Stimulated activated naive CD8-positive, alpha-beta T cell treated with anti-CD3 and anti-CD28 coated beads, Interleukin-15, amount 100 ng/mL, for 72 hours (primary cell): ENCODE measurements at regions not wholly inside any gene's neighbourhood (a gene's known extent, or its start where the extent isn't known, plus 50 kb on each side); places are given as distances from the start of the nearest gene placed in this dataset.
"Not testable (repeated sequence)": the region's sequence is repeated elsewhere in the genome, so short reads cannot be mapped to it uniquely, and the experiment has no call there.

Experiments used
- ATAC-seq: fragments of 150-1000 bp; cut with Tn5 transposase; 2 replicates; pipeline ENCODE4 v1.10.0; 2021; ENCODE audit warnings: mild to moderate bottlenecking, moderate library complexity
- DNase-seq, 2 donors: peaks; one replicate each; pipeline ENCODE4 v3.0.0; 2021 to 2022
- H3K27ac Mint-ChIP-seq, 2 donors: one replicate each; pipeline ENCODE4 v1.8.0; 2022; ENCODE audit warnings: mild to moderate bottlenecking in 2 of 2, mixed read lengths in 2 of 2, moderate library complexity in 2 of 2
- H3K27me3 Mint-ChIP-seq: one replicate; pipeline ENCODE4 v1.8.0; 2022; ENCODE audit warnings: mixed read lengths
- H3K4me1 Mint-ChIP-seq: one replicate; pipeline ENCODE4 v1.8.0; 2022; ENCODE audit warnings: mild to moderate bottlenecking, mixed read lengths
- H3K4me3 Mint-ChIP-seq, 2 donors: one replicate each; pipeline ENCODE4 v1.8.0; 2022; ENCODE audit warnings: mild to moderate bottlenecking in 2 of 2, mixed read lengths in 2 of 2, moderate library complexity in 1 of 2
- H3K9me3 Mint-ChIP-seq, 2 donors: one replicate each; pipeline ENCODE4 v1.8.0; 2022; ENCODE audit warnings: mixed read lengths in 2 of 2

DNA sequence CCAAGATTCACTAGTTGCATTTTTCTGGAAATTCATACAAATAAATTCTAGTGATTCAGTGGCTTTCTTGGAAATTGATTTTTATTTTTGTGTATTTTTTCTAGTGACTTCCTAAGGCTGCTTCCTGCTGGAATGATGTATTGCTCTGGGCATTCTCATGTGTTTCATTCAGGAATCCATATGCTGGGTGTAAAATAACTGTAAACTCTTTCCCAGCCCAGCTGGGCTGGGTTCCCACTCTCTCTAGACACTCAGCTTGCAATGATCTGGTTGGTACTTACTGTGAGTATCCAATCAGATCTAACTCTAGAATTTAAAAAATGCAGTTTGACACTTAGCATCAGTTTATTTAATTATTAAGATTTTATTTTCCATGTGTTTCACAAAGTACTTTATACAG, 882.2 kb downstream of the STIM2 start:
- no peak for DNase-seq
- Mint-ChIP-seq H3K27ac (no peak overlapping the region), H3K4me3 (no peak overlapping the region), H3K27me3 (no peaks in the 10 kb centered on the region), H3K9me3 (peaks cover 8 to 20% of the 10 kb centered on the region in 2 donors), H3K4me1 (no peaks in the 10 kb centered on the region)
- ATAC-seq: no peak

DNA sequence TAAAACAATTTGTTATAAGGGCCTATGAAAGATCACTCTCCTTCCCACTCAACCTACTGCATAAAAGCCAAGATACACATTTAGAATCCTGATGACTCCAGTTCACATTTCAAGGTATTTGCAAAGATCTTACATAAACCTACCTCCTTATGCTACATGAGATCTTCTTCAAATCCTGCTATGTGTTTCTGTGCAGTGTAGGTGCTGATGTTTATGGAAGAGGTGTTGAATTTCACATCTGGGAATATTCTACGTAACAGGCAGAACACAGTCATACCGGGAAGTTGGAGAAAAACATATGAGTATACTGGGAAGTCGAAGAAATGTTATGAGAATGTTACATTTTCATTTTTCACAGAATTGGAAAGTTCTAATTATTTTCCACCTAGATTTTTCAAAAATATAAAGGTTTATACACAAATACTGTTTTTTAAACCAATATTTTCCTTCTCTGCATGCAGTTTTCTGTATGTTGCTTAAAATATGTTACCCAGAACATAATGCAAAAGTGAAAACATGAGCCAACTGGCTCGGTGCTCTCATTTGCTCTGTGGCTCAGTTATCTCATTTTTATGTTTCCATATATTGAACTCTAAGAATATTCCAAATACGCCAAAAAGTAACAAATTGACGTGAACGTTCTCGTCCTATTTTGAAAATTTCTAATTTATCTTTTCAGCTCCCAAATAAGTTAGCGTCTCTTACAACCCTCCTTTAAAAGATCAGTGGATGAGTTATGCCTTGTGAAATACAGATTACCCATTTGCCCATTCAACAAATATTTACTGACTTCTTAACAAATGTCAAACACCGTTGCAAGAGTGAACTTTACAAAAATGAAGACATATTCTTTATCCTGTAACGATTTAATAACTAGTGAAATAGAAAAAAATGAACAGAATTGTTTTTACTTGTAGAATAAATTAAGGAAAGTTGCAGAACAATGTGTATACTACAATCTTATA, 899.3 kb downstream of the STIM2 start:
- ATAC-seq: no peak
- peaks cover 0 to 11% of the 10 kb centered on the region in 2 donors for H3K9me3 Mint-ChIP-seq
- H3K27me3 Mint-ChIP-seq: no peaks in the 10 kb centered on the region
- H3K4me1 Mint-ChIP-seq: no peaks in the 10 kb centered on the region
- no peak overlapping the region for H3K4me3 Mint-ChIP-seq
- DNase-seq: no peak
- no peak overlapping the region for H3K27ac Mint-ChIP-seq

DNA sequence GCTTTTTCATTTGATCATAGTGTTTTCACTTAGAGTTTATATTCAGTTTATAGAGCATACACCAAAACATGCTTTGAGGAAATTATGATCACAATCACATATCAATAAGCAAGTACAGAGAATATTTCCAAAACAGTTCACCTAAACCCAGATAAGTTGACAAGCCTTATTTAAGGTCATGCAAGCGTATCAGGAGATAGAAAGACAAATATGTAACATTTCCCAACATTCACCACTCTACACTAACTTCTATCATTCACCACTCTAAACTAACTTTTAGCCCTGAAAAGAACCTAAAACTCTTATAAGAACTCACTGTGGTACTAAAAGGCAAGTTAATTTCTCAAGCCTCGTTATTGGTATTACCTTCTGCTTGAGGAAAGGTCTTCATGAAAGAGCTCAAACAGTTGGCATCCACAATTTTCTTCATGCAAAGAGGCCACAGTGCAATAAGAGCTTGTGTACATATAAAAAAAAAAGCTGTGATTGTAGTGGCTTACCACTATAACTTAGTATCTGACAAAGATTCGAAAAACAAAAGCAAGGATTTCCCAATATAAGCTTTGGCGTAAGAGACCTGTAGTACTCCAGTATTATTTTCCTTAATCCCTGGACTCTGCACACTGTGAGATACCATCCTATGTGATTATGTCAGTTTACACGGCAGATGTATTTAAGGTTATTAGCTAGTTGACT, 903.3 kb downstream of the STIM2 start:
- DNase-seq: no peak
- Mint-ChIP-seq H3K4me1 (no peaks in the 10 kb centered on the region), H3K9me3 (peaks cover 7 to 11% of the 10 kb centered on the region in 2 donors)

DNA sequence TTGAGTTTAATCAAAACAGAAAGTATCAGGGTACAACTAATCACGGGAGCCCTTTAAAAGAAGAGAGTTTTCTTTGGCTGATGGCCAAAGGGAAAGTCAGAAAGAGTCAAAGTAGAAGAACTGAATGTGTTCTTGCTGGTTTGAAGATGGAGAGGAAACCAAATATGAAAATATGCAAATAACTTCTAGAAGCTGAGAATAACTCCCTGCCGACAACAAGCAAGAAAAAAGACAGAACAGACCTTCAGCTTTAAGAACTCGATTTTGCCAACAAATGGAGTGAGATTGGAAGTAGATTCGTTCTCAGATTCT, 903.8 kb downstream of the STIM2 start:
- no peak for ATAC-seq
- Mint-ChIP-seq H3K27me3 (no peaks in the 10 kb centered on the region), H3K4me1 (no peaks in the 10 kb centered on the region), H3K4me3 (no peak overlapping the region), H3K27ac (no peak overlapping the region), H3K9me3 (peaks cover 7 to 11% of the 10 kb centered on the region in 2 donors)
- DNase-seq: no peak

More for the DNA sequence above, 903.3 kb downstream of the STIM2 start:
- ATAC-seq: no peak
- no peaks in the 10 kb centered on the region for H3K27me3 Mint-ChIP-seq
- H3K4me3 Mint-ChIP-seq: no peak overlapping the region
- H3K27ac Mint-ChIP-seq: no peak overlapping the region

DNA sequence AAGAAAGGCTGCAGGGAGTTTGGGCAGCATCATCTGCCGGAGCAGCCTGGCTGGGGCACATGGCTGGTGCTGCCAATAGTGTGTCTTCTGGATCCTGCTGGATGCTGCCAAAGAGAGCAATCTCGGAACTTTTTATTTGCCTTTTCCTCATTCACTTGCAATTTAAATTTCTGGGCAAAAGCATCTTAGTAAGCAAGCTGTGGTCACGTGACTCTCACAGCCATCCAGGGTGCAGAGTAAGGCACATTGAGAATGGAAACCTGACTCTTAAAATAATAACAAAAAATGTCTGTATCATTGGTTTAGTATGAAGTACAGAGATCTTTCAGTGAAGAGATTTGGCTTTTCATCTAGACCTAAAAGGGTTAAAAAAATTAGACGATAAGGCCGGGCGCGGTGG, 910.3 kb downstream of the STIM2 start:
- H3K27me3 Mint-ChIP-seq: no peaks in the 10 kb centered on the region
- no peak overlapping the region for H3K27ac Mint-ChIP-seq
- no peak overlapping the region for H3K4me3 Mint-ChIP-seq
- no peaks in the 10 kb centered on the region for H3K4me1 Mint-ChIP-seq
- ATAC-seq (no peak), DNase-seq (no peak)
- peaks cover under 1 to 5% of the 10 kb centered on the region in 2 donors for H3K9me3 Mint-ChIP-seq

DNA sequence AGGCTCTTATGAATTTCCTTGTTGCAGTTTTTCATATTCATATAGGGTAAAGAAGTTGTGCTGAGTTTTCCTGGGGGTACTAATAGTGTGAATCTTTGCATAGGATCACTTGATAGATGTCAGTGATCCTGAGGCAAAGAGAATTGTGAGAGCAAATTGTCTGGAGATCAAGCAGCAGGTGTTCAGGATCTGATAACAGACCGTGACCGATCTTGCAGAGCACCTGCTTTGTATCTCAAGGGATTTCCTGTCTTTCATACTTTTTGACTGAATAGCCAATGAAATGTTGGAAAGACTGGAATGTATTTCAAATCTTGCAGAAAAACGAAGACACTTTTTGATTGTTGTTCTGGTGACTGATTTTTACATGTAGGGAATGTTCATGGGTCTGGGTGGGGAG, 914.5 kb downstream of the STIM2 start:
- Mint-ChIP-seq H3K4me3 (no peak overlapping the region), H3K27me3 (no peaks in the 10 kb centered on the region), H3K27ac (no peak overlapping the region), H3K4me1 (no peaks in the 10 kb centered on the region), H3K9me3 (peaks cover 8 to 19% of the 10 kb centered on the region in 2 donors)
- DNase-seq: no peak
- no peak for ATAC-seq

DNA sequence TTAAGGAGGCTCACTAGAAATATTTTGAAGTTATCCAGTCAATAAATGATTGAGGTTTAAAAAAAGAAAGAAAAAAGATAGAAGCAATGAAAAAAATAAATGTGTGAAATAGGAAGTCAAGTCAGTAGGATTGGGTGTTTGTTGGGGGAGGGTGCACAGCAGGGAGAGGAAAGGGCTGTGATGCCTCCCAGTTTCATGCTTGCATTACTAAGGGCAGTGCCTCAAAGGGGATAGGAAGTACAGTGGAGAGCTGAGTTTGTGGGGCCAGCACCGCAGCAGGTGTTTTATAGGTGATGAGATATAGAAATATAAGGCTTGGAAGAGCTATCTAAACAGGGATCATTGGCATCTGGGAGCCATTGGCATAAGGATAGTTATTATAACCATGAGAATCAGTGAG, 919.2 kb downstream of the STIM2 start:
- Mint-ChIP-seq H3K4me3 (no peak overlapping the region), H3K4me1 (no peaks in the 10 kb centered on the region), H3K27me3 (no peaks in the 10 kb centered on the region), H3K27ac (no peak overlapping the region), H3K9me3 (peaks cover 13 to 29% of the 10 kb centered on the region in 2 donors)
- ATAC-seq (no peak), DNase-seq (no peak)

DNA sequence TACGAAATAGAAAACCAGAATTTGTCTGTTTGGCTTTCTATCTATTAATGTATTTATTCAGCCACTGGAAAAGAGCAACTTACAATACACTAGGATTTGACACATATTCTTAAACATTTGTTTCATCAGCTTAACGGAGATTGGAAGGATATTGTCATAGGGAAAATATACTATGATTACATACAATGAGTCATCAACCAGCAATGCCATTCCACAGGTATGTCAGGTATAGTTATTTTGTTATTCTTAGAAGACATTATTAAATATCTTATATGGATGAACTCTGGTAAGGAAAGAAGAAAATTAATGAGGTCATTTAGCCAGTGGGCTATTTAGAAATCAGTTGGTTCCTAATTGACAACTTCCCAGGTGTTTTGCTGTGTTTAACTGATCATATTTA, 926.6 kb downstream of the STIM2 start:
- peaks cover 6 to 10% of the 10 kb centered on the region in 2 donors for H3K9me3 Mint-ChIP-seq
- H3K4me1 Mint-ChIP-seq: no peaks in the 10 kb centered on the region
- H3K4me3 Mint-ChIP-seq: no peak overlapping the region
- H3K27me3 Mint-ChIP-seq: no peaks in the 10 kb centered on the region
- DNase-seq (no peak), ATAC-seq (no peak)
- H3K27ac Mint-ChIP-seq: no peak overlapping the region

DNA sequence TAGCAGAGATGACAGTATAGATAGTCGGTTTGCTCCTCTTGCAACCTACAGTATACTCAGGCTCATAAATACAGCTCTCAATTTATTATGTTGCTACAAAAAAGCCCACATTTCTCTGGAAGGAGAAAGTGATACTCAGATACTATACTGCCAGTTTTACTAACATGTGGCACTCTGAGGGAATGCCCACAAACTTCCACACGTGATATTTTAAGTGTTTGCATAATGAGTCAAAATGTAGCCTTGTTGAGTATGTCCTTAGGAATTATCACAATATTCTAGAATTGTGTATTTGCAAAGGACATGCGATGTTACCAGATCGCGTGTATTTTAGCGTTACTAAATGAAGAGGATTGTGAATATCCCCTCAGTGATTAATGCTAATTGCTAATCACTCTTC, 929.1 kb downstream of the STIM2 start:
- no peak overlapping the region for H3K4me3 Mint-ChIP-seq
- H3K27ac Mint-ChIP-seq: no peak overlapping the region
- H3K27me3 Mint-ChIP-seq: no peaks in the 10 kb centered on the region
- peaks cover 4 to 7% of the 10 kb centered on the region in 2 donors for H3K9me3 Mint-ChIP-seq
- no peak for DNase-seq
- H3K4me1 Mint-ChIP-seq: no peaks in the 10 kb centered on the region
- no peak for ATAC-seq

DNA sequence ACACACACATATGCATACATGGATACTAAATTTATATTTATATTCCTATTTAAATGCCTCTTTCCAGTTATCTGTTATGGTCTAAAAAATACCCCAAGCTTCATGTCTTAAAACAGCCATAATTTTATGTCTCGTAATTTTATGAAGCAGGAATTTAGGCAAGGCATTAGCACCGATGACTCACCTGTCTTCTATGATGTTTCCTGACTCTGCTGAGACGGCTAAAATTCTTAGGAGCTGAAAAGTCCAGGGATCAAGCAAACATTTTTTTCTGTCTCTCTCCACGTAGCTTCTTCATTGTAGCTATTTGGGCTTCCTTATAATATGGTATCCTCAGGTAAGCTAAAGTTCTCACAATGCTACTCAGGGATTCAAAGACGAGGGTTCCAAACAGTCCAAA, 930.3 kb downstream of the STIM2 start:
- Mint-ChIP-seq H3K27me3 (no peaks in the 10 kb centered on the region), H3K9me3 (peaks cover 4 to 7% of the 10 kb centered on the region in 2 donors), H3K4me3 (no peak overlapping the region), H3K4me1 (no peaks in the 10 kb centered on the region), H3K27ac (no peak overlapping the region)
- ATAC-seq (no peak), DNase-seq (no peak)

DNA sequence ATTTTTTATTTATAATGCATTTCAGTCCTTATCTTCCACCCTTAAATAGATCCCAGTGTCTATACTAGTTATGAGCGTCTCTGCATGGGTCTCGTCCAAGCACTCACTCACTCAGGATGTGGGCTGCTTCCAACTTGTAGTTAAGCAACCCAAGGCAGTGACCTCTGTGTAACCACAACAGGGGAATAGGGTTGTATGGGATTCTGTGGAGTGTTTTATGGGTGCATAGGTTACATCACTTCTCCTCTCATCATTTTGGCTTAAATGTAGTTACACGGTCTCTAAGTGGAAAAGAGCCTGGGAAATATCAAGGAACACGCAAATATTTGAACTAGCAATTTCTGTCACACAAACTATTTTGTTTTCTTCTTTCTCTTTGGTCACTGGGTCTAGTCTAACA, 931.0 kb downstream of the STIM2 start:
- ATAC-seq: no peak

DNA sequence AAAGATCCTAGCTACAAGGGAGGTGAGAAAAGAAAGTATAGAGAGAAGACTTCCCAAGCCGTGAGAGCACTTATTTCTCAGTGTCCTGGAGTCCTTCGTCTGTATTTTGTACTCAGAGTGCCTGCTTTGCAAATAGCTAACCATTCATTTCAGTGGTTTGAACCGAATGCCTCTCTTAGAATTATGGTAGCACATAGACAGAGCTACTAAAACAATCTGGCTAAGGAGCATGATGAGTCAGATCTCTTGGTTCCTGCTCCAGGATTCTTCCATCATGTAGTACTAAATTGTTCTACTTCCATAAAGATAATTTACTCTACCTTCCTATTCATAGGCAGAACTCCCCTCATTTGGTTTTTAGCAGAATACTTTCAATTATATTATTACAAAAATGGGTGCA, 946.6 kb downstream of the STIM2 start:
- ATAC-seq: no peak
- H3K4me1 Mint-ChIP-seq: no peaks in the 10 kb centered on the region
- DNase-seq: no peak
- H3K27me3 Mint-ChIP-seq: no peaks in the 10 kb centered on the region
- H3K4me3 Mint-ChIP-seq: no peak overlapping the region
- peaks cover 0 to 7% of the 10 kb centered on the region in 2 donors for H3K9me3 Mint-ChIP-seq
- no peak overlapping the region for H3K27ac Mint-ChIP-seq

More for the DNA sequence above, 931.0 kb downstream of the STIM2 start:
- Mint-ChIP-seq H3K9me3 (peaks cover 4 to 7% of the 10 kb centered on the region in 2 donors), H3K4me1 (no peaks in the 10 kb centered on the region), H3K27ac (no peak overlapping the region), H3K27me3 (no peaks in the 10 kb centered on the region), H3K4me3 (no peak overlapping the region)
- no peak for DNase-seq

DNA sequence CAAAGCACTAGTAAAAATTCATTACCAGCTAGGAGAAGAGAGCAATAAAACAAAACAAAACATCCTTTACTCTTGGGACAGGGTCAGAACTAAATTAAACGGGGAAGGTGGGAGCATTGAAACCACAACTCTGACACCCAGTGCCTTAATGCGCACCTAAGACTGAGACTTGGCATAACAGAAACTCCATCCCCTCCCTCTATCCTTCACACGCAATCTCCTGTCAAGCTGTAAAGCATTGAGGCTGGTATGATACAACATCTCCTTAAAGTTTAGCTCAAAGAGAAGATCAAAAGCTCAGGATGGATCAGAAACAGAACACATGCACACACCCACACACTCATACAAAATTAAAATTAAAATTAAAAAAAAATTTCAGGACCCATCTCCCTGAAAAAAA, 951.3 kb downstream of the STIM2 start:
- no peak overlapping the region for H3K27ac Mint-ChIP-seq
- H3K9me3 Mint-ChIP-seq: peaks cover 7% of the 10 kb centered on the region in 2 donors
- no peak for ATAC-seq
- DNase-seq: no peak
- H3K4me1 Mint-ChIP-seq: no peaks in the 10 kb centered on the region
- no peak overlapping the region for H3K4me3 Mint-ChIP-seq
- no peaks in the 10 kb centered on the region for H3K27me3 Mint-ChIP-seq

DNA sequence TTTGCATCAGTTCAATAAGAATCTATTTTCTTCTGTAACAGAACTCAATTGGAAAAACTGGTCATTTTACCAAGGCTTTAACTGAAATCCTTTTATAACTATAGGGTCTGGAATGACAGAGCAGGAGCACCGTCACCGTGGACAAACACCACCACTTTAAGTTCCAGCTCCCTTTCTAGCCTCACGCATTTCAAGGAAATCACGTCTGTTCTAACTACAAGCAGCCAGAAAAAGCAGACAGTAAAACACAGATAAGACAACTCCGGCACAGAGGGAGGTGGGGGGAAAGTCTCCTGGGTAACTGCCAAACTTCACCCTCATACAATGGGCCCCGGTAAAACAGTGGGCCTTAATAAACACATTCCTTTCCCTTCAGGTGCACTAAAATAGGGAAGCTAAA, 952.6 kb downstream of the STIM2 start:
- not testable (repeated sequence) for ATAC-seq, H3K27me3 Mint-ChIP-seq, H3K27ac Mint-ChIP-seq, DNase-seq, H3K4me3 Mint-ChIP-seq, H3K4me1 Mint-ChIP-seq
- peaks cover 12 to 13% of the 10 kb centered on the region in 2 donors for H3K9me3 Mint-ChIP-seq

DNA sequence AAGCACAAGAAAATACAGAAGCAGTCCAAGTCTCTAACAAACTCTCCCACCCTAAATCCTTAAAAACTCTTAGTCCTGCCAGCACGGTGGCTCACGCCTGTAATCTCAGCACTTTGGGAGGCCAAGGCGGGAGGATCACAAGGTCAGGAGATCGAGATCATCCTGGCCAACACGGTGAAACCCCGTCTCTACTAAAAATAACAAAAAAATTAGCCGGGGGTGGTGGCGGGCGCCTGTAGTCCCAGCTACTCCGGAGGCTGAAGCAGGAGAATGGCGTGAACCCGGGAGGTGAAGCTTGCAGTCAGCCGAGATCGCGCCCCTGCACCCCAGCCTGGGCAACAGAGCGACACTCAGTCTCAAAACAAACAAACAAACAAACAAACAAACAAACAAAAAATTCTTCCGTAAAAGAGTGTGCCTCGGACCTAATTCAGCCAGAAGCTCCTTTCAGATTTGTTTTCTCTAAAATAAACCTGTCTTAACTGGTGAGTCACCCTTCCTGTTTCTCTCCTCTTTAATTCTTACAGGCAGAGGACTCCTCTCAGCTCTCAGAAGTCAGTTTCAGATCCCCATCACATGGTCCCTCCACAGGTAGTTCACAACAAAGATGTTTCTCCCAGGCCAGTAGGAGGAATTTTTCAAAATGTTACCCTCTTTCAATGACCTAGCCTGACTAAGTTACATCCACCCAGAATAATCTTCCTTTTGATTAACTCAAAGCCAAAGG, 953.2 kb downstream of the STIM2 start:
- ATAC-seq, H3K4me3 Mint-ChIP-seq, DNase-seq, H3K4me1 Mint-ChIP-seq, H3K27ac Mint-ChIP-seq, H3K27me3 Mint-ChIP-seq: not testable (repeated sequence)
- peaks cover 14 to 16% of the 10 kb centered on the region in 2 donors for H3K9me3 Mint-ChIP-seq

DNA sequence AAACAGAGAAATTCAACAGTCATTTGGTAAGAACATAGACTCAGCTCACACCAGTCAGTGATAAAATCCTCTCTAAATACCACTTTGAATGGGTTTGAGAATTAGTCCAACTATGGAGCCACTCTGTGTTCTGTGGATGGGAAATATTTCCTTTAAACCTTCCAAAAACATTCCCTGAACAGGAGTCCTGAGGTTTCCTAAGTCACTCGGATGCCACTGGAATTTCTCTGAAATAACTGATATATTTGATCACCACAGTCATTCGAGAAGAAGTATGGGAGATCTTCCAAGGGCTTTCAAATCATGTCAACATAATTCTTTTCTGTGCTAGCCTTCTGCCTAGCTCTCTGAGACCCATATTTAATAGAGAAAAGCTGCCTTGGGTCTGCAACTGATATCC, 958.6 kb downstream of the STIM2 start:
- no peak overlapping the region for H3K27ac Mint-ChIP-seq
- no peak overlapping the region for H3K4me3 Mint-ChIP-seq
- H3K4me1 Mint-ChIP-seq: no peaks in the 10 kb centered on the region
- ATAC-seq (no peak), DNase-seq (no peak)
- no peaks in the 10 kb centered on the region for H3K27me3 Mint-ChIP-seq
- H3K9me3 Mint-ChIP-seq: peaks cover 9 to 16% of the 10 kb centered on the region in 2 donors
